22Rv1 (cell line): ENCODE measurements at regions not wholly inside any gene's neighbourhood (a gene's known extent, or its start where the extent isn't known, plus 50 kb on each side); places are given as distances from the start of the nearest gene placed in this dataset.

Experiments used
- H3K27ac ChIP-seq: fragments of 450-650 bp; 2 replicates; pipeline ENCODE4 v1.5.1; 2017
- ZFX ChIP-seq: fragments of 450-650 bp; IDR thresholded peaks from 2 replicates; pipeline ENCODE4 v1.6.1; 2017; ENCODE audit warnings: antibody characterized with exemption, borderline replicate concordance
- TF ChIP-seq, protein P1 (sequence below): fragments of 450-650 bp; IDR thresholded peaks from 2 replicates; pipeline ENCODE4 v1.5.1; 2017; ENCODE audit warnings: mild to moderate bottlenecking

DNA sequence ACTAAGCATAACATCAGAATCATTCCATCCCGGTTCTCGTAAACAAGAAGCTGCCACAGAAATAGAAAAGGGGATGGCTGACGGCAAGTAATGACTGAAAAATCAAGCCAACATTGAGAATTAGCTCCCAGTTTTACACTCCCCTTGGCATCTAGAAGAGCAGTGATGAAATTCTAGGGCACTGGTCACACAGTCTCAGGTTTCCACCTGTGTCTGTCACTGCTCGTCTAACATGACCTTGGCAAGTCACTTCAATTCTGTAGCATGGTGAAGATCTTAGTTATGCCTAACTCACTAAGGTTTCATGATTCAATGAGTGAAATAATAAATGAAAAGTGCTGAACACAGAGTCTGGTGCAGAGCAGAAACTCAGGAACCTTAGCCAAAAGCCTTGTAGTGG, 272.3 kb upstream of the ARRDC4 start:
- no peak overlapping the region for H3K27ac ChIP-seq
- no peak for TF ChIP-seq ZFX
- TF ChIP-seq, protein P1, sequence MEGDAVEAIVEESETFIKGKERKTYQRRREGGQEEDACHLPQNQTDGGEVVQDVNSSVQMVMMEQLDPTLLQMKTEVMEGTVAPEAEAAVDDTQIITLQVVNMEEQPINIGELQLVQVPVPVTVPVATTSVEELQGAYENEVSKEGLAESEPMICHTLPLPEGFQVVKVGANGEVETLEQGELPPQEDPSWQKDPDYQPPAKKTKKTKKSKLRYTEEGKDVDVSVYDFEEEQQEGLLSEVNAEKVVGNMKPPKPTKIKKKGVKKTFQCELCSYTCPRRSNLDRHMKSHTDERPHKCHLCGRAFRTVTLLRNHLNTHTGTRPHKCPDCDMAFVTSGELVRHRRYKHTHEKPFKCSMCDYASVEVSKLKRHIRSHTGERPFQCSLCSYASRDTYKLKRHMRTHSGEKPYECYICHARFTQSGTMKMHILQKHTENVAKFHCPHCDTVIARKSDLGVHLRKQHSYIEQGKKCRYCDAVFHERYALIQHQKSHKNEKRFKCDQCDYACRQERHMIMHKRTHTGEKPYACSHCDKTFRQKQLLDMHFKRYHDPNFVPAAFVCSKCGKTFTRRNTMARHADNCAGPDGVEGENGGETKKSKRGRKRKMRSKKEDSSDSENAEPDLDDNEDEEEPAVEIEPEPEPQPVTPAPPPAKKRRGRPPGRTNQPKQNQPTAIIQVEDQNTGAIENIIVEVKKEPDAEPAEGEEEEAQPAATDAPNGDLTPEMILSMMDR = no peak

DNA sequence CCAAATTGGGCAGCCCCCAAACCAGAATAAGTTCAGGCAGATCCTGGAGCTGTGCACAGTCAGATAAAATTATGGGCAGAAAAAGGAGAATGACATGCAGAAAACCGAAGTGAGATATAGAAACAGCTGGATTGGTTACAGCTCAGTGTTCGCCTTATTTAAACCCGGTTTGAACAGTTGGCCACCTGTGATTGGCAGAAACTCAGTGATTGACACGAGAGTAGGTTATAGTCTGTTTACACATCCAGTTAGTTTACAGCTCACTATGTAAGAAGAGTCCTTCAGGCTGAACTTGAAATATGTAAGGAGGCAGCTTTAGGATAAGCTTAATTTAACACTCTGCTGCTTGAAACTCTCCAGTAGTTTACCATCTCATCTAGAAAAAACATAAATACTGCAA, 271.6 kb upstream of the ARRDC4 start:
- no peak for TF ChIP-seq ZFX
- TF ChIP-seq, protein P1 = no peak
- H3K27ac ChIP-seq = no peak overlapping the region

DNA sequence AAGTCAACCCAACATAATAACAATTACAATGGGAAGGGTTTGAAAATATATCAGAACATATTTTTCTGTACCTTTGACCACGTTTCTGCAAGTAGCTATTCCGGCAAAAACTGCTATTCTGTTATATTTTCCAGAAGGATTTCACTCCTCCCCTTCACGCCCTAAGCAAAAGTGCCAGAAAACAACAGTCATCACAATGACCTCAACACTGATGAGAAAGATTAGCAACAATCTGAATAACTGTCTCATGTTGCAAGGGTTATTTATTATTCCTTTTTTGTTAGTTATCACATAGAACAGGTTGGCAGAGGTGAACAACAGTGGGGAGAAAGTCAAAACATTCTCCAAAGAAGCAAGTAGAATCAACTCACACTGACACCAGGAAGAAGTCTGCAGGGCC, 269.4 kb upstream of the ARRDC4 start:
- H3K27ac ChIP-seq = no peak overlapping the region
- TF ChIP-seq ZFX = no peak
- TF ChIP-seq, protein P1 = no peak

DNA sequence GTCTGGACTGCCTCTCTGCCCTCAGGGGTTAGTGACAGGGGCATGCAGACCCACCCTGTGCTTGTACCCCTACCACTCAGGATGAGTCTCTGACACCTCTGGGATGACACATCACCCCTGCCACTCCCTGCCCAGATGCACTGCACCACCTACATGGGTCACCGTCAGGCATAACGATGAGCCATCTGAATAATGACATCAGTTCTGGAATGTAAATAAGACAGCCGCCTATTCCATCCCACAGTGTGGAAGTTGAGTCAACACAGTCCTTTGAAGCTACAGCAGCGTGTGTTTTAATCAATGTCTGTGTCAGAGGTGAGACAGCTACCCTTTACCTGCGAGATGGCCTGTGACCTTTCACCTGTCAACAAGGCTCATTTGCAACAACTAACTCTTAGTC, 268.7 kb upstream of the ARRDC4 start:
- TF ChIP-seq, protein P1 = no peak
- TF ChIP-seq ZFX = no peak
- no peak overlapping the region for H3K27ac ChIP-seq

DNA sequence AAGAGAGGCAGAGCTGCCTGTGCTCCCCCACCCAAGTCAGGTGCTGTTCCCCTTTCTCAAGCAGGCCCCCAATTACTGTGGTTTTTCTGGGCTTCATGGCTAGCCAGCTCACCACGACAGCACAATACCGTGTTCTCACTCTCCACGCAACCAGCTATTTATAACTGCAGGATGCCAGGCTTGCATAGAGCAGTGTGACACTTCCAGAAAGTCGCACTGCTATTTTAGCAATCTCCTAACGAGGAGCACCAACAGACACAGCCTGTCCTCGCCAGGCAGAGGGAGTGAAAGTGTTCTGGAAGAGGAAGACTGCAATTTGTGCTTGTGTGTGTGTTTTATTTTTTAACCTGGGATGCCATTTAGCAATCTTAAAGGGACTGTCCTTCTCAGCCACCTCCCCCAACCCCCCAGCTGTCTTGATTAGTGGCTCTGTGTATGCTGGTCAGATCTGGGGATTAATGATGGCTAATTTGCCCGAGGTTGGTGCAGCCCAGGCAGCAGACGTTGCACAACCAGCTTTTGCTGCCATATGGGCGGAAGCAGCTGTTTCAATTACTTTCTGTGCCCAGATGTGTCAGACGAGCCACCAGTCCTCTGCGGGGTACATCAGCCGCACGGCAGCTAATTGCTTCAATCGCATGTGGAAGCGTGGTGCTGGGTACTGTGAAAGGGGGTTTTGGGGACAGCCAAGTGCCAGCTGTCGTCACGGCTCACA, 268.0 kb upstream of the ARRDC4 start:
- H3K27ac ChIP-seq = no peak overlapping the region
- TF ChIP-seq, protein P1 = no peak
- no peak for TF ChIP-seq ZFX

DNA sequence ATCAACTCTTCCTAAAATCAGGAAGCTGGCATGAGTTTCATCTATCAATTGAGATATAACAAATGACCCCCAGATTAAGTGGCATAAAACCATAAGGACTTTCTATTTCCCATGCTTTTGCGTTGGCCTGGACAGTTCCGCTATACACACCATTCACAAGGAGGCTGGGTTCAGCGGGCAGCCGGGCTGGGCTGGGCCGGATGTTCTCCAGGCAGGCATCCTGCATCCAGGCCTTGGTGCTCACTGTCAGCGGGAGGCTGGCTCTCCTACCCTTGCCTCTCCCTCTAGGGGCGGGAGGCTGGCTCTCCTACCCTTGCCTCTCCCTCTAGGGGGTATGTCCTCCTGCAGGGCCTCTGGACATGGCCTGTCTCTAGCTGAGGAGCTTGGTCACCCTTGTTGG, 266.0 kb upstream of the ARRDC4 start:
- TF ChIP-seq ZFX = no peak
- TF ChIP-seq, protein P1 = no peak
- no peak overlapping the region for H3K27ac ChIP-seq

DNA sequence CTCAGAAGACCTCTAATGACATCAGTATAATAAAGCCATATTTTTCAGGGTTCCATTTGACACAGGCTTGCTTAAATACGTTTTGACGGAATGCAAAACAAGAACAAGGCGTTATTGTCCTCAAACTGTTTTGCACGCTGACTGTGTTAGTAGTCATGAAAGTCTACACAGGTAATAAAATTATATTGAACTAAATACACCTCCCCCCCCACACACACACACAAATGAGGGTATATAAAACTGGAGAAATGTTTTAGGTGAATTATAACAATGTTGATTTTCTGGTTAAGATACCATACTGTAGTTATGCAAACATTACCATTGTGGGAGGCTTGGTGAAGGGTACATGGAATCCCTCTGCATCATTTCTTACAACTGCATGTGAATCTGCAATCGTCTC, 257.1 kb upstream of the ARRDC4 start:
- no peak for TF ChIP-seq ZFX
- TF ChIP-seq, protein P1 = no peak

More for the DNA sequence above, 257.1 kb upstream of the ARRDC4 start:
- H3K27ac ChIP-seq = no peak overlapping the region
